Tibial artery (tissue), 4 donors: ENCODE measurements at regions not wholly inside any gene's neighbourhood (a gene's known extent, or its start where the extent isn't known, plus 50 kb on each side); places are given as distances from the start of the nearest gene placed in this dataset.

Experiments used
- DNase-seq, 2 donors: peaks; one replicate each; pipeline ENCODE4 v3.0.0-alpha.2; 2019
- H3K27ac ChIP-seq, 2 donors: fragments of 200-600 bp; sonication (generic) in 1 of 2; 1 replicate in 1 of 2; 2 replicates in 1 of 2; pipeline ENCODE4 v1.5.1; 2018 to 2019; ENCODE audit warnings: mild to moderate bottlenecking in 1 of 2
- H3K27me3 ChIP-seq, 2 donors: fragments of 200-600 bp; sonication (generic) in 1 of 2; one replicate each; pipeline versions ENCODE4 v1.5.1 to v1.6.0; 2016 to 2019
- H3K36me3 ChIP-seq, 3 donors: fragments of 200-600 bp; sonication (generic) in 2 of 3; one replicate each; pipeline ENCODE4 v1.5.1; 2016 to 2019; ENCODE audit warnings: mild to moderate bottlenecking in 2 of 3
- H3K4me1 ChIP-seq, 4 donors: fragments of 200-600 bp; sonication (generic) in 2 of 4; 1 replicate in 3 of 4; 2 replicates in 1 of 4; pipeline ENCODE4 v1.5.1; 2016 to 2019
- H3K4me3 ChIP-seq, 2 donors: fragments of 200-600 bp; sonication (generic) in 1 of 2; 1 replicate in 1 of 2; 2 replicates in 1 of 2; pipeline ENCODE4 v1.5.1; 2018 to 2019; ENCODE audit warnings: mild to moderate bottlenecking in 2 of 2
- H3K9me3 ChIP-seq, 3 donors: fragments of 200-600 bp; sonication (generic) in 1 of 3; one replicate each; pipeline ENCODE4 v1.5.1; 2016 to 2019
- CTCF ChIP-seq, 2 experiments: fragments of 200-600 bp in 1 of 2; fragments of 450-650 bp in 1 of 2; IDR thresholded peaks; one replicate each; pipeline ENCODE4 v1.5.1; 2017 to 2019; ENCODE audit warnings: antibody characterized with exemption in 2 of 2, mild to moderate bottlenecking in 1 of 2, moderate library complexity in 1 of 2
- intact Hi-C: fragments of 100-400 bp; cut with DNase I; formaldehyde crosslinking; loops from one replicate; pipeline ENCODE4 v1.15.0; 2023; ENCODE audit warnings: low total_unique reads

GRCh38 chr6:9540126-9540525, 874.7 kb downstream of the TFAP2A start:
- Histone ChIP-seq H3K9me3 (no peaks in the 10 kb centered on the region), H3K4me3 (no peak overlapping the region), H3K27ac (no peak overlapping the region), H3K4me1 (no peaks in the 10 kb centered on the region), H3K27me3 (no peaks in the 10 kb centered on the region), H3K36me3 (no peaks in the 10 kb centered on the region)
- no peak for DNase-seq
- intact Hi-C loops: no loop called here
- no peak for TF ChIP-seq CTCF (IDR thresholded peaks at IDR 0.05)

DNA sequence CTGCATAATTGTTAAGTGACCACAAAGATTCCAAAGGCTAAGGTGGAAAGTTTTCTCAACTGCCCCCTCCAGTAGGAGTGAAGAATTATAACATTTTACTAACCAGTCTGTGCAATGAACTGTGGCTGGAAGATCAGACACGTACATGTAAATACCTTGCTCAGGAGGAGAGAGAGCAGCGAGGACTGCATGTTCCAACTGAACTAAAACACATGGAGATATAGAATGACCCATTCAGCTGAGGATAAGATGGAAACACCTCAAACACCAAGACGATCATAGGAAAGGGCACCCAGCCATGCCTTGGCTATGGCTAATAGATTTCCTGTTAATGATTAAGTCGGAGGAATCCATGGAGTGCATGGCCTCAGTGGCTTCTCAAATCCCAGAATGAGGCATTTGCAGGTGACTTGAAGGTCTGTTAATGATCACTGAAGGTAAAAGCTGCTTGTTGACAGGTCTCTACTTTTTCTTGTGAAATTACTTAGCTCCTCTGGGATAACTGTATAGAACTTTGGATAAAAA, 875.6 kb downstream of the TFAP2A start:
- Histone ChIP-seq H3K4me1 (no peaks in the 10 kb centered on the region), H3K4me3 (no peak overlapping the region), H3K27ac (no peak overlapping the region), H3K27me3 (no peaks in the 10 kb centered on the region), H3K9me3 (no peaks in the 10 kb centered on the region), H3K36me3 (no peaks in the 10 kb centered on the region)
- intact Hi-C loops: loop anchor here (10.0 kb wide), 1 partner anchor 556 kb away; no protein-coding TSS in a partner anchor
- no peak for DNase-seq
- no peak for TF ChIP-seq CTCF (IDR thresholded peaks at IDR 0.05)

- H3K27me3 ChIP-seq: no peaks in the 10 kb centered on the region
- no peaks in the 10 kb centered on the region for H3K36me3 ChIP-seq
- intact Hi-C loops: loop anchor here (10.0 kb wide), 1 partner anchor 557 kb away; no protein-coding TSS in a partner anchor
- TF ChIP-seq CTCF (IDR thresholded peaks at IDR 0.05): no peak
- no peak for DNase-seq
- no peaks in the 10 kb centered on the region for H3K4me1 ChIP-seq
- no peak overlapping the region for H3K4me3 ChIP-seq
- H3K27ac ChIP-seq: no peak overlapping the region
- peaks cover 0 to under 1% (median 0%) of the 10 kb centered on the region in 3 donors for H3K9me3 ChIP-seq
Observed at GRCh38 chr6:9537381-9537780, 877.5 kb downstream of the TFAP2A start.

DNA sequence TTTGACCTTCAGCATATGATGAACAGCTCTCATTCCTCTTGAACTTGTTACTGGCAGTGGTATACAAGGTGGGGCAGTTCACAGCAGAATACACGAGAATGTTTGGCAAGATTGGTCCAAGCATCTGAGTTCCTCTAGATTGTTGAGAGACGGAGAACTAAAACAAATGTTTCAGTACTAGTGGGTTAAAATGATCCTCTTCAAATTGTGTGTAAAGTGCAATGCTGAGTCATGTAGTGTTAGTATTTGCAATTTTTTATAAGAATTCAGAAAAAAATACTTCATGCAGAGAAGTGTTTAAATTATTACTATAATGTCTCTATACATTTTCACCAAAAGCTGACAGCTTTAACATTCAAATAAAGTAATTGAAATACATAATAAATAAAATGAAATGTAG, 879.8 kb downstream of the TFAP2A start:
- intact Hi-C loops: loop anchor here (10.0 kb wide), 1 partner anchor 560 kb away; no protein-coding TSS in a partner anchor
- Histone ChIP-seq H3K4me3 (no peak overlapping the region), H3K4me1 (no peaks in the 10 kb centered on the region), H3K9me3 (peaks cover 0 to 3% (median 3%) of the 10 kb centered on the region in 3 donors), H3K27me3 (no peaks in the 10 kb centered on the region), H3K27ac (no peak overlapping the region), H3K36me3 (no peaks in the 10 kb centered on the region)
- no peak for DNase-seq
- no peak for TF ChIP-seq CTCF (IDR thresholded peaks at IDR 0.05)

DNA sequence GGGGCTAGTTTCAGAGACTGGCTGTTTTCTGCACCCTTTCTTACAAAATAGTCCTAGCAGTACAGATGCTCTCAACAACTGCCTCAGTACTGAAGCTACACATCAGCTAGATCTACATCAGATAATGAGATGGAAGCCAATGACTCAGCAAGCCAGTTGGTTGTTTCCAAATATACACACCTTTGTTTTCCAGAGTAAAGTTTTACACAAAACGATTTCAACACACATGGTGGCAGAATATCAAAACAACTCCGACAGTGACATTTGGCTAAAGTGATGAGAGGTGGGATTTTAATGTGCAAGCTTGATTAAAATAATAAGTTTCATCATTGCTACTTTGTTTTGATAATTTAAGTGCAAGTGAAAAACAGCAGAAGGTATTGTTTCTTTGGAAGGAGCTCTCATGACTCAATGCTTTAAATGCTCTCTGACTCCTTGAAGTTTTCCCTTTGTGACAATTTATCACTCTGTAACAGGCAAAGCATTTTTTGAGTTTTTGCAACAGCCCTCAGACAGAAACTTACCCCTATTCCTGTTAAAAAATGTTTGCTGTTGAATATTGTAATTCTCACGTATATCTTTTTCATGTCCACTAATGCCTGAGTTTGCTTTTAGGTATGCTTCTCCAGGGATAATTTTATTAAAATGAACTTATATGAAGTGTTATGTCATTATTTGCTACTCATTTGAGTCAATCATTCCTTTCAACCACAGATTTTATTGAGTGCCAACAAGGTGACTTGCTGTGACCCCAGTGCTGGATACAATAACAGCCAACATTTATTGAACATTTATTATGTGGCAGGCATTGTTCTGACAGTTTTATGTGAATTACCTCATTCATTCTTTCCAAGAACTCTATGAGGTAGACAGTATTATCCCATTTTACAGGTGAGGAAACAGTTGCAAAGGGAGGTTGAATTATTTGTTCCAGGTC, 882.0 kb downstream of the TFAP2A start:
- Histone ChIP-seq H3K27ac (no peak overlapping the region), H3K4me1 (no peaks in the 10 kb centered on the region), H3K9me3 (peaks cover 0 to 5% (median 3%) of the 10 kb centered on the region in 3 donors), H3K4me3 (no peak overlapping the region), H3K36me3 (no peaks in the 10 kb centered on the region), H3K27me3 (no peaks in the 10 kb centered on the region)
- intact Hi-C loops: loop anchor here (10.0 kb wide), 1 partner anchor 562 kb away; no protein-coding TSS in a partner anchor
- DNase-seq: no peak
- no peak for TF ChIP-seq CTCF (IDR thresholded peaks at IDR 0.05)
